ENCODE measurements at regions not wholly inside any gene's neighbourhood (a gene's known extent, or its start where the extent isn't known, plus 50 kb on each side); places are given as distances from the start of the nearest gene placed in this dataset.
A peak's percentile ranks its signal among the peaks of the same experiment; 100 is the strongest.

- in situ Hi-C loops (cut with HindIII; ENCODE audit: low pct_ligation_motif_present, low sequenced_read_pairs) = no loop called here
- TF ChIP-seq CTCF (IDR thresholded peaks at IDR 0.05; ENCODE audit: low read depth, low read length, missing control alignments) = no peak
- Histone ChIP-seq H3K27ac (no peak overlapping the region), H3K36me3 (replicated peaks) (no peaks in the 10 kb centered on the region), H3K4me3 (ENCODE audit: low read depth, low read length) (no peak overlapping the region), H3K27me3 (replicated peaks) (no peaks in the 10 kb centered on the region)
- peak; percentile 1 for DNase-seq
Observed at GRCh38 chr4:108219998-108220397, 51.3 kb upstream of the LEF1 start.
